G401 (cell line): ENCODE measurements at regions not wholly inside any gene's neighbourhood (a gene's known extent, or its start where the extent isn't known, plus 50 kb on each side); places are given as distances from the start of the nearest gene placed in this dataset.
A peak's percentile ranks its signal among the peaks of the same experiment; 100 is the strongest.
"Not testable (repeated sequence)": the region's sequence is repeated elsewhere in the genome, so short reads cannot be mapped to it uniquely, and the experiment has no call there.

Experiments
- DNase-seq: peaks from one replicate; pipeline ENCODE4 v3.0.0-alpha.2; 2015; ENCODE audit warnings: low spot score
- in situ Hi-C: cut with HindIII; loops from 2 replicates; pipeline ENCODE4 v1.10.0; 2016; ENCODE audit warnings: low sequenced_read_pairs, mixed read lengths

- in situ Hi-C loops = no loop called here
- DNase-seq = no peak
Observed at GRCh38 chr1:213448360-213448759, 397.3 kb downstream of the RPS6KC1 start.

DNA sequence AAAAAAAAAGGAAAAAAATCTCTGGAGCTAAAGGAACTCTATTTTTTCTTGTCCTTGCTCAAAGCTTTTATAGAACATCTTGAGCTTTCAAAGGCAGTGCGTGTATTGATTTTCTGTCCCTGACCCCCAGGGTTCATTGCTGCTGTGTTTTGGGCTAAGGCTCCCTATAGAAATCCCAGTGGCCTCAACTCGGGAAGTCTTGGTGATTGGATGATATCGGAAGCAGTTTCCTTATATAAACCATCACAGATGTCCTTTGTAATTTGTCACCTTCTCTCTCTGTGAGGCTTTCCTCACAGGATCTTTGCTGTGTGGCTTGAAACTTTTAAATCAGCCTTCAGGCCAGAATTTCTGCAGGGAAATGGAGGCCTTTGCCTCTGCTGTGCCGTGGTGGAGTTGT, 397.7 kb downstream of the RPS6KC1 start:
- in situ Hi-C loops = no loop called here
- DNase-seq = no peak

- no peak for DNase-seq
- in situ Hi-C loops = no loop called here
Observed at GRCh38 chr1:213452501-213452900, 401.5 kb downstream of the RPS6KC1 start.

GRCh38 chr1:213457186-213457585, 406.1 kb downstream of the RPS6KC1 start:
- in situ Hi-C loops = no loop called here
- no peak for DNase-seq

DNA sequence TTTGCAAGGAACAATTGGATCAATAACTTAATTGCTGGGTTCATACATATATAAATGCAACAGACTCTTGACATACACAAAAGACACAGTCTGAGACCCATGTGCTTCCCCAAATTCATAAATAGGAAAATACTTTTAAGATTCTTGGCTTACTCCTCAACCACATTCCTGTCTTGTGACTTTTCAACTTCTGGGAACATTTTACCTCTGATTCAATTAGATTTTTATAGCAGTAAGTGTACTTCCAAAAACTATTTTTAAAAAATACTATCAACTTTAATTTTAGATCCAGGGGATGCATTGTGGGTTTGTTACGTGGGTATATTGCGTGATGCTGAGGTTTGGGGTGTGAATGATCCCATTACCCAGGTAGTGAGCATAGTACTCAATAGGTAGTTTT, 406.7 kb downstream of the RPS6KC1 start:
- DNase-seq = no peak
- in situ Hi-C loops = no loop called here

GRCh38 chr1:213462374-213462773, 411.3 kb downstream of the RPS6KC1 start:
- in situ Hi-C loops, DNase-seq: not testable (repeated sequence)

- DNase-seq = no peak
- in situ Hi-C loops = no loop called here
Observed at GRCh38 chr1:213464786-213465460, 413.9 kb downstream of the RPS6KC1 start.

- in situ Hi-C loops = no loop called here
- DNase-seq = no peak
Observed at GRCh38 chr1:213466541-213466940, 415.5 kb downstream of the RPS6KC1 start.

GRCh38 chr1:213474054-213474453, 423.0 kb downstream of the RPS6KC1 start:
- in situ Hi-C loops = no loop called here
- peak; percentile 94 for DNase-seq

GRCh38 chr1:213481395-213481794, 430.4 kb downstream of the RPS6KC1 start:
- in situ Hi-C loops = no loop called here
- no peak for DNase-seq

DNA sequence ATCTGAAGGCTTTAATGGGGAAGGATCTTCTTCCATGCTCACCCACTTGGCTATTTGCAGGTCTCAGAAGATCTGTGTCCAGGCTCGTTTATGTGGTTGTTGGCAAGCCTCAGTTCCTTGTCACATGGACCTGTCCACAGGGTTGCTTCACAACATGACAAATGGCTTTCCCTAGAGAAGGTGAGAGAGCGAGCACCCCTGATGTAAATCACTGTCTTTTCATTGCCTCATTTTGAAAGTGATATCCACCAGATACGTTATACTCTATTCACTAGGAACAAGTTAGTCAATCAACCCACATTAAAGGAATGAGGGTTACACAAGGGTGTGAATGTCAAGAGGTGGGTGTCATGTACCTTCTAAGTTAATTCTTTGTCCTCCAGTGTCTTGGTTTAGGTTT, 433.3 kb downstream of the RPS6KC1 start:
- in situ Hi-C loops = no loop called here

GRCh38 chr1:213484758-213485157, 433.7 kb downstream of the RPS6KC1 start:
- in situ Hi-C loops = no loop called here
- DNase-seq = no peak

More for the DNA sequence above, 433.3 kb downstream of the RPS6KC1 start:
- no peak for DNase-seq

DNA sequence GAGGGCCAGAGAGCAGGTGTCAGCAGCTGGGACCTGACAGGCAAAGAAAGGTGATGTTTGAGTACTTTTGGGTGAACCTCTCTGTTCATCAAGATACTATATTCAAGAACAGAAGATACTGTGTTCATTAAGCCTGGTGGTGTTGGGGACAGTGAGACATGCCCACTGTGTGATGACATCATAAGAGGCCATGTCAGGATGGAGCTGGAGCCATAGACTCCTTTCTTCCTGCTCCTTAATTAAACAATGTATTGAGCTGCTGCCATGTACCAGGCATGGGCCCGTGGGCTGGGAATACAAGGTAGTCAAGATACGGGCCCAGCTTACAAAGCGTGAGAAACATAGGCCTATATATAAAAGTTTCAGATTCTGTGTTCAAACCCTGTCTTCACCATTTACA, 435.4 kb downstream of the RPS6KC1 start:
- DNase-seq = no peak
- in situ Hi-C loops = no loop called here

DNA sequence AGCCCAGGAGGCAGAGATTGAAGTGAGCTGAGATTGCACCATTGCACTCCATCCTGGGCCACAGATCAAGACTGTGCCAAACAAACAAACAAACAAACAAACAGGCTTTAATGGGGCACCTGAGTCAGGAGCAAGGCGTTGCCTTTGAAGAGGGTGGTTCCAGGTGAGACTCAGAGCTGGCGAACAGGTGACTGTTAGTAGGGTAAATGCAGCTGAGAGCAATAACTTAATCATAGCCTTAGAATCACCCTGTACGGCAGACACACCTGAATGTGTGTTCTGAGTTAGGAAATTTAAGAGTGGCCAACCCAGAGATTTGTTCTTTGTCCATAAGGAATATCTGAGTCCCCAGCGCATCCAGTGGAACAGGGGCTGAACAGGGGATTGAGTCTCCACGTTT, 440.4 kb downstream of the RPS6KC1 start:
- DNase-seq = no peak
- in situ Hi-C loops = no loop called here

- in situ Hi-C loops = no loop called here
- DNase-seq = no peak
Observed at GRCh38 chr1:213492161-213493041, 441.4 kb downstream of the RPS6KC1 start.

GRCh38 chr1:213499444-213499843, 448.4 kb downstream of the RPS6KC1 start:
- DNase-seq = no peak
- in situ Hi-C loops = no loop called here

GRCh38 chr1:213507472-213508223, 456.6 kb downstream of the RPS6KC1 start:
- in situ Hi-C loops = no loop called here
- no peak for DNase-seq

DNA sequence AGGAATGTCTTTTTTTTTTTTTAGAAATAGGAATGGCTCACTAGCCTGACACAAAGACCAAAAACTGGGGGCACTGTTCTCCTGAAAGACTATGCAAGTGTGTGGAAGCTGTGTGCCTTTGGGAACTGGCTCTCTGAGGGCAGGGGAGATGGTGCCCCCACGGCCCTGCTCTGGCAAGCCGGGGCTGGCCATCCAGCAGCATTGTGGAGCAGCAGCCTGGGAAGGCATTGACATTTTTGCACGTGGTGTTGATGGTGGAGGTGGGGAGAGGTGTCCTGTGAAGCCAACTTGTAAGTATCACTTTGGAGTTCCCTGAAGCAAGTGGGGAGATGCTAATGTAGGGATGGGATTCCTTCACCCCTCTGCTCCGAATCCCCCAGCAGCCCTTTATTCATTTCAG, 460.1 kb downstream of the RPS6KC1 start:
- in situ Hi-C loops = no loop called here
- no peak for DNase-seq

- in situ Hi-C loops = no loop called here
- no peak for DNase-seq
Observed at GRCh38 chr1:213512316-213512715, 461.3 kb downstream of the RPS6KC1 start.

GRCh38 chr1:213513006-213513405, 462.0 kb downstream of the RPS6KC1 start:
- in situ Hi-C loops = no loop called here
- no peak for DNase-seq
